GM18870 (cell line): ENCODE measurements at regions not wholly inside any gene's neighbourhood (a gene's known extent, or its start where the extent isn't known, plus 50 kb on each side); places are given as distances from the start of the nearest gene placed in this dataset.
"Not testable (repeated sequence)": the region's sequence is repeated elsewhere in the genome, so short reads cannot be mapped to it uniquely, and the experiment has no call there.

Experiments
- ATAC-seq: cut with Tn5 transposase; IDR thresholded peaks from one replicate; pipeline ENCODE4 v1.9.1; 2021; ENCODE audit warnings: moderate library complexity; ENCODE audit not compliant: unreplicated experiment

DNA sequence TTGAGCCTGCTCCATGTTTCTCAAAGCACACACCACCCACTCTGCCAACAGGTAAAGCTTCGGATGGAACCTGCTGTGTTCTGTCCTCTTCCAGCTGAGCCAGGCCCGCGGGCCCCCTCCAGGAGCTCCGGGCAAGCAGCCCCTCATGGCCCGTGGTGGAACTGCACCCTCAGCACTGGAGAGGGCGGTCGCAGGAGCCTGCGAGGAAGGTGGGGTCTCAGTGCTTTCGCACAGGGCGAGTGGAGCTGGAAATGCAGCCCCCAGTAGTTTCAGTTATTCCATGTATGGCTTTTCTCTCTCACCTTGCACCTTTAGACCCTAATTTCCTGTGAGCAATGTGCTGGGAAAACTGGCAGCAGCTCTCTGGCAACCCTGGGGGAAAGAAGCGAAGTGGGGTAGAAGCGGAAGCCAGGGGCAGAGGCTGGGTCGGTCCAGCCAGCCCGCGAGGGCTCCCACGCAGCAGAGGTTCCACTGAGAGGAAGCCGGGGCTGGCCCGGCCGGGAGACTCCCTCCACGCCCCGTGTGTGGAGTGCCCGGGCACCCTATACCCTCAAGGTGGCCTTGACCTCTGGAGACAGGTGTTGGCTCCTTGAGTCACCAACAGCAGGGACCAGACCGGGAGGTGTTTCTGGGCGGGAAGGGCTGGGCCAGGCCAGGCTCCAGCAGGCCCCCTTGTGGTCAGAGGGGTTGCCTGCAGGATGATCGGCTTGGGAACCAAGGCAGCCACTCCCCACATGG is 119.9 kb upstream of the TMEM45B start:
- peak; percentile 59 for ATAC-seq

- ATAC-seq: no peak
Observed at GRCh38 chr11:129696309-129696989, 119.2 kb upstream of the TMEM45B start.

GRCh38 chr11:129698212-129698611 is 117.4 kb upstream of the TMEM45B start:
- ATAC-seq: no peak

DNA sequence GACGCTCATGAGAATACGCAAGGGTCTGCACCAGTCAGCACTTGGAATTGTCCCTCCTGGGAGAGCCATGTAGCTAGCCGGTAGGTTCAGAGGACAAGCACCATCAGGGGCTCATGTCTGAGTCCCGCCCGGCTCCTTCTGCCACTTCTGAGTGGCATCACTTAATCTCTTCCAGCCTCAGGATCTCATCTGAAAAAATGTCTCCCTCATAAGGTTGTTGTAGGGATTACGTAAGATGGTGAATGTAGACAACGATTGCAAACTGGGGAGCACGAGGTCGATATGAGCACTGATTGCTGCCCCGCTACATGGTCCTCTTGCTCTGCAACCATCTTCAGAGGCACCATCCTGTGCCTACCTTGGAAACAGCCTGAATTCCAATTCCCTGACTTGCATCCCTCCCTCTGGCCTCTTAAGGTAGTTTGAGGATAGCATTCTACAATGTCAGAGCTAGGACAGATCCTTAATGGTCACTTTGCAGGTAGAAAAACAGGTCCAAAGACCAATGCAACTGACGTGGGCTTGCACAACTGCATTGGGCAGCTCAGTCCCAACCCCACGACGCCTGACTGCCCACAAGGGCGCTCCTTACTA is 115.8 kb upstream of the TMEM45B start:
- no peak for ATAC-seq

DNA sequence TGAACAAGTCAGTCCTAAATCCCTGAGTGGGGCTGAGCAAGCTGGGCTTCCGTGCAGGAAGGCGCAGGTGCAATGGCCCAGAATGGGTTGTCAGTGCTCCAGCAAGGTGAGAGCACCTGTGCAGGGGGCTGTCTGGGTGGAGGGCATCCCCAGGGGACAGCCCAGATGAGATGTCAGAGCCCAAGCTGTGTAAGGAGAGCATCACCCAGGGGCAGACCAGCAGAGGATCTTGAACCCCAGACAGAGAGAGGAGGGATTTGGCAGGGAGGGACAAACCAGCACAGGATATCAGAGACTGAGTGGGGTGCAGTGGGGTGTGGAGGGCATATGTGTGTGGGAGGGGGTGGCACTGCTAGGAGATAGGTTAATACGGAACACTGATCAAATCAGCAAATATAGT is 114.9 kb upstream of the TMEM45B start:
- no peak for ATAC-seq

GRCh38 chr11:129701706-129702105 is 113.9 kb upstream of the TMEM45B start:
- no peak for ATAC-seq

DNA sequence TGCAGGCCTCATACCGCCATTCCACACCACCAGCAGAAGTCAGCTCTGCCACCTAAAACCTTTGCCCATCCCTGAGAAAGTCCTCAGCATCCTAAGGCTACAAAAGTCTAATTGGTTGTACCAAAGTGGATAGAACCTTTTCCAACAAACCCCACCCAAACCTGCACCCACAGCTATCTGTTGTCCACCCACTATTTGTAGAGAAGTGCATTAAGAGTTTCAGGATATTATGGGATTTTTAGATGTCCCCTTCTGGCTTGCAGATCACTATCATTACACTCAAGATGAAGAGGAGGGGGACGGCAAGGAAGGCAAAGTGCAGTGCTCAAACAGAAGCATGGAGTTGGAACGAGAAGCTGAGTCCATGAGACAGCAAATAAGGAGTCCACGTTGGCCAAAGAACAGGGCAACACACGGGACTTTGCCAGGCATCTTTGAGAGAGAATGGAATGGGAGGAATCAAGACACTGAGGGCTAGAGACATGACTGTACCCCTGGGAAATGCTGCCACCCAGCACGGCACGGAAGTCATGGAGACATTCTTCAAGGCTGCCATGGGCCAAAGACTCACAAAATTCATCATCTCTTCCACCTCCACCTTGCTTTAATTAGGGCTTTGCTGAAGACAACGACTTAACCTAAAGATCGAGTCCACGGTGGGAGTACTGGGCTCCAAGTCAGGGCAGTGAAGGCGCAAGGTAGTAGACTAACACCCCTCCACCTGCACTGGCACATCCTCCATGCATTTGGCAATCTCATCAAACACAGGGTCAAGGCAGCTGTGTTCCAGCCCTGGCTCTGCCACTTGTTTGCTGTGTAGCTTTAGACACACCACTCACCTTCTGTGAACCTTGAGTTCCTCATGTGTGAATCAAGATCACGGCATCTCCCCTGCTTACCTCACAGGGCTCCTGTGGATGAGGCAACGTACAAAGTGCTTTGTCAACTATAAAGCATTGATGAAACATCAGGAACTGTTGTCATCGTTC is 112.9 kb upstream of the TMEM45B start:
- no peak for ATAC-seq

DNA sequence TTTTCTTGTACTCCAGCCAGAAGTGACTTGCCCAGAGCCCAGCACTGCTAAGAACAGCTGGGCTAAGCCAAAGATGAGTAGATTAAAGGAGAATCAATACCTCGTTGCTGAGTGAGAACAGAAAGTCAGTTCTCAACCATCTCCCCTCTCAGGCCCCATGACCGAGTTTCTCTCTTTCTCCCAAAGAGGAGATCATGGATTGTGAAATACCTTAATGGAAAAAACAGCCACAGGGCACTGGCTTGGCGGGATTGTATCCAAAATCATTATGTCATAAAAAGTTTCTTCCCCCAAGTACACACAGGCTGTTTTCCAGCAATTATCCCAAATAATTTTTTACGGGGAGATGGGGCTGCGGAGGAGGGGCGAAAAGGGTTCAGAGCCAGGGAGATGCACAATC is 111.8 kb upstream of the TMEM45B start:
- no peak for ATAC-seq

DNA sequence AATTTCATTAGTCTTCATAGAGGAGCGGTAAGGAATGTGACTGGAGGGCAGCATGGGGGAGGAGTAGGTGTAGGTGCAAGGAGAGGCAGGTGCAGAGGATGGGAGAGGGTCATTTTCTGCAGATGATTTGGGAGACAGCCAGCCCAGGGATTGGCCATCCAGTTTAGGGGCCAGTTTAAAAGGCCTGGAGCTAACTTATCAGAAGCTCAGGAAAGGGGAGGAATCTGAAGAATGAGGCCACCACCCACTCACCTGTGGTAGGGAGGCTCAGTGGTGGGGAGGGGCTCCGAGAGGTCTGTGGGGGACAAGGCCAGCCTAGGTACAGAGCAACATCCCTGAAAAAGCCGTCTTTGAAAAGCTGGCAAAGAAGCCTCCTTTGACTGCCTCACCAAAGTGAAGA is 110.8 kb upstream of the TMEM45B start:
- no peak for ATAC-seq

DNA sequence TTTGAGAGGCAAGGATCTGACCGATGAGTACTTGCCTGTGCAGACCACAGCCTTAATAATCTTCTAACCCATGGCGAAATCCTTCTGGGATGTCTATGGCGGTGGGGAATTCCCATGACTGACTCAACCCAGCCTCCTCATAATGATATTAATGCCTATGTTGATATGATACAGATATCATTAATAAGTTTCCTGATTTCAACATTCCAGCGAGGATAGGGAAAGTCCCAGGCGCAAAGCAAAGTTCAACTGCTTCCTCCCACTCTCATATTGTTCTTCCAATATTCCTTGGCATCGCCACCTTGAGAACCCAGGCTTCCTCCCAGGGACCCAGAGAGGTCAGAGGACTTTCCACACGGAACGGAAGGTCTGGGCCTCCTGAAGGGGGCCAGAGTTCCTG is 110.3 kb upstream of the TMEM45B start:
- no peak for ATAC-seq

DNA sequence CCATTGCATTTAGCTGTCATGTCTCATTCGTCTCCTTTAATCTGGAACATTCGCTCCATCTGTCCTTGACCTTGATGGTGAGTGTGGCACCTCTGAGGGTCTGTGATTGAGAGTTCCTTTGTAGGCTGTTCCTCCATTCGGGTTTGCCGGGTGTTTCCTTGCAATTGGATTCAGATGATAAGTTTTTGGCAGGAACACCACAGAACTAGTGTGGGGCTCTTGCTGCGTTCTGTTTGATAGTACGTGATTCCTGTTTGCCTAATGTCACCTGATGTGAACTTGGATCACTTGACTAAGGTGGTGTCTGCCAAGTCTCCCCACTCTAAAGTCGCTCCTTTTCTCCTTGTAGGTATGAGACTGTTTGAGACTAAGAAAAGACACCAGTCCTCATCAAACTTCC is 109.7 kb upstream of the TMEM45B start:
- no peak for ATAC-seq

DNA sequence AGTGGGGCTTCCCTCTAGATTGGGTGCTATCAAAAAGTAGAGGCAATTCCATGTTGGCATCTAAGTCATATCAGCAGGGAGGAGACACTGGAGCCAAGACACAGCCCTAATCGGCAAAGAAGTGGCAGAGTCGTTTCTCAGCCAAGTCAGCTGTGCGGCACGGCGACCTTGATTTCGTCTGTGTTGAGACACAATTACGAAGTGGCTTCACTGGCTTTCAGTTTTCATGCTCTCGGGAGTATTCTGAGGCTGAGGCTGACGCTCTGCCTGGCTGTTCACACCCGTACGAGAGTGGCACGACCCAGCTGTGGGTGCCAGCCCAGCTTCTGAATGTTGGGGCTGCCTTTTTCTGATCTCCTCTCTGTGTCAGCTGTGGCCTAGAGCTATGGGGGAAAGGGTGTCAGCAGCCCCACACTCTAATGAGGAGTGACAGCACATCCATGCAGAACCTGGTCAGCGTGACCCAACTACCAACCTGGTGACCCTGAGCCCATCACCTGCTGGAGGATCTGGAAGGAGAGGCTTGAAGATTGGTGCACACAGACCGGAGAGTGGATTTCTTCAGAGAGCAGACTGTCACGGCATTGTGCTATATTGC is 105.7 kb upstream of the TMEM45B start:
- no peak for ATAC-seq

DNA sequence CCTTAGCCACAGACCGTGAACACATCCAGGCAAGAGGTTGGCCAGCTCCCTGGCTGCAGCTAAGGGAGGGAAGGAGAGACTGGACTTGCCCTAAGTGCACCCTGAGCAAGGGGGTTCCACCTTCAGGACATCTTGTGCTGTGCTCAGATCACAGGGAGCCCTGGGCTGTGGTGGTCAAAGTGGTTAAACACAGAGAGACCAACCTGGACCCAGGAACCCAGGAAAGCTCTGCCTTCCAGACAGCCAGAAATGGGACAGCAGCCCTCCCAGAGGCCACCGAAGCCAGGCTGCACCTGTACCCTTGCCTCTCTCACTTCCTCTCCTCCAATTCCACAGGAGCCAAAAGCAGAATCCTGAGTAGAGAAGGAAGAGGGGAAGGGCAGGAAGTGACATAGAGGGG is 105.2 kb upstream of the TMEM45B start:
- ATAC-seq: no peak

DNA sequence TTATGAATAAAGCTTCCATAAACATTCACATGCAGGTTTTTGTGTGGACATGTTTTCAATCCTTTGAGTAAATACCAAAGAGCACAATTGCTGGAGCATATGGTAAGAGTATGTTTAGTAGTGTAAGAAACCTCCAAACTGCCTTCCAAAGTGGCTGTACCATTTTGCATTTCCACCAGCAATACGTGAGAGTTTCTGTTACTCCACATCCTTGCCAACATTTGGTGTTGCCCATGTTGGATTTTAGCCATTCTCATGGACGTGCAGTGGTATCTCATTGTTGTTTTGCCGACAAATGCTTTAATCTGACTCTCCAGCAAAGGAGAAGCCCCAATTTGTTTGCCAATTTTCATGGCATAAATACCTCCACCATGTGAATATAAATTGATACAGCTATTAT is 103.9 kb upstream of the TMEM45B start:
- no peak for ATAC-seq

- not testable (repeated sequence) for ATAC-seq
Observed at GRCh38 chr11:129712486-129713240, 103.0 kb upstream of the TMEM45B start.

DNA sequence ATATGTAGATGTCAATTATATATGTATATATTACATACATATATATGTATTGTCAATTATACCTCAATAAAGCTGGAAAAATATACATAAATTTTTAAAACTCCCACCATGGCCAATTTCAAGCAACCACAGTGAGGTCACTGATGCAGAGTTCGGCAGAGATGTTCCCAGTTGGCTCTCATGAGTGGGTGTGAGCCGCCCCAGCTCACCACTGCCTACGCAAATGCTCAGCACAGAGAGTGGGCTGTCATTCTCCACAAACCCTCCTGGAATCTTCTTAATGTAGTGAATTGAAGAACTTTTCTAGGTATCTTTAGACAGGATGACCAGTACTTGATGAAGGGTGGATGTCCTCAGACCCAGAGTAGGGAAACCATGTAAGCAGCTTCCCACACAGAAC is 96.6 kb upstream of the TMEM45B start:
- ATAC-seq: no peak

GRCh38 chr11:129720156-129720555 is 95.5 kb upstream of the TMEM45B start:
- no peak for ATAC-seq

GRCh38 chr11:129720994-129721393 is 94.7 kb upstream of the TMEM45B start:
- no peak for ATAC-seq

GRCh38 chr11:129721685-129722084 is 94.0 kb upstream of the TMEM45B start:
- no peak for ATAC-seq

DNA sequence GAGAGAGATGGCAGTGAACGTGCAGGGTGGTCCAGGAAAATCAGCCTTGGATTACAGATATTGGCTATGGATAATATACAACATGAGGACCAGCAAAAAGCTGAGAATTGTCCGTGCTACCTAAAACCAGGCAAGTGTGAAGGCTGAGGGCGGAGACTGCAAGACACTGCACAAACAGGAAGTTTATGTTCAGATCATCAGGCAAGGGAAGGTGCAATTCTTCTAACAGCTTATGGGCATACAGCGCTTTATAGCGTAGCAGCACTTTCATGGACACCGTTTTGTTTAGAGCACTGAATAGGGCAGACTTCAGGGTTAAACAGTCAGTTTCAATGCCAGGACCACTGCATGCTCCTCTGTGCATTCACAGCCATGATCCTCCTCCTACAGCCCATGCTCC is 93.1 kb upstream of the TMEM45B start:
- no peak for ATAC-seq
